ENCODE measurements at regions not wholly inside any gene's neighbourhood (a gene's known extent, or its start where the extent isn't known, plus 50 kb on each side); places are given as distances from the start of the nearest gene placed in this dataset.

DNA sequence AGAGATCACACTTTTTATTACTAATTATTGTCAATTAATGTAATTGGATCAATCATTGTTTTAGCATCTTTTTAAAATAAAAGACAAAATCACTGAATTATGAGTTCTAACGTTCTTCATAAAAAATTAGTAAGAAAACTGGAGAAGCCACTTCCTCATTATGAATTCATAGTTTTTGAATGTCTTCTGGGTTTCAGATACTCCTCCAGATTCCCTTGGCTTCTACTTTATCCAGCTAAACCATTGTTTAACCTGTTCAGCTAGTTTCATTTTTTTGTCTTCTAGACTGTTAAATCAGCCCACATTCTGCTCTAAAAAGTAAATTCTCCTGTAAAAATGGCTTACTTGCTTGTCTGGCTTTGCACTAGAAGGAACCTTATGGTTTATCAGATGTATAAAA is 753.4 kb upstream of the ACVR2A start:
- no peak overlapping the region for H3K27ac ChIP-seq (ENCODE audit: insufficient read depth, low read length)
- no peaks in the 10 kb centered on the region for H4K20me1 ChIP-seq (ENCODE audit: control insufficient read depth, extremely low read depth, insufficient read depth, low read length)
- H2AFZ ChIP-seq (ENCODE audit: low read length), result no peak overlapping the region
- H3K9me3 ChIP-seq (ENCODE audit: control insufficient read depth, insufficient read depth, low read depth, low read length), result no peaks in the 10 kb centered on the region
- no peak overlapping the region for H3K4me2 ChIP-seq (ENCODE audit: extremely low read depth, insufficient read depth, low read length)
- H3K4me3 ChIP-seq (replicated peaks in 1 of 4; ENCODE audit: control extremely low read depth in 1 of 4, insufficient read depth in 1 of 4, low read depth in 3 of 4, low read length in 4 of 4), result no peak overlapping the region
- no peaks in the 10 kb centered on the region for H3K36me3 ChIP-seq (ENCODE audit: control insufficient read depth, insufficient read depth, low read length)
- DNase-seq (ENCODE audit: low read depth in 2 of 2), result no peak
- H3K79me2 ChIP-seq (ENCODE audit: control insufficient read depth, insufficient read depth, low read length), result no peaks in the 10 kb centered on the region
- no peak overlapping the region for H3K9ac ChIP-seq (ENCODE audit: insufficient read depth, low read length)
- TF ChIP-seq EZH2 (IDR thresholded peaks at IDR 0.05; ENCODE audit: low read length, missing control alignments), result no peak
- TF ChIP-seq, protein P1, sequence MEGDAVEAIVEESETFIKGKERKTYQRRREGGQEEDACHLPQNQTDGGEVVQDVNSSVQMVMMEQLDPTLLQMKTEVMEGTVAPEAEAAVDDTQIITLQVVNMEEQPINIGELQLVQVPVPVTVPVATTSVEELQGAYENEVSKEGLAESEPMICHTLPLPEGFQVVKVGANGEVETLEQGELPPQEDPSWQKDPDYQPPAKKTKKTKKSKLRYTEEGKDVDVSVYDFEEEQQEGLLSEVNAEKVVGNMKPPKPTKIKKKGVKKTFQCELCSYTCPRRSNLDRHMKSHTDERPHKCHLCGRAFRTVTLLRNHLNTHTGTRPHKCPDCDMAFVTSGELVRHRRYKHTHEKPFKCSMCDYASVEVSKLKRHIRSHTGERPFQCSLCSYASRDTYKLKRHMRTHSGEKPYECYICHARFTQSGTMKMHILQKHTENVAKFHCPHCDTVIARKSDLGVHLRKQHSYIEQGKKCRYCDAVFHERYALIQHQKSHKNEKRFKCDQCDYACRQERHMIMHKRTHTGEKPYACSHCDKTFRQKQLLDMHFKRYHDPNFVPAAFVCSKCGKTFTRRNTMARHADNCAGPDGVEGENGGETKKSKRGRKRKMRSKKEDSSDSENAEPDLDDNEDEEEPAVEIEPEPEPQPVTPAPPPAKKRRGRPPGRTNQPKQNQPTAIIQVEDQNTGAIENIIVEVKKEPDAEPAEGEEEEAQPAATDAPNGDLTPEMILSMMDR (conservative IDR thresholded peaks at IDR 0.05 in 1 of 2, IDR thresholded peaks at IDR 0.05 in 1 of 2; ENCODE audit: low read depth in 1 of 2, low read length in 2 of 2), result no peak
- H3K27me3 ChIP-seq (ENCODE audit: control insufficient read depth, insufficient read depth, low read length), result no peaks in the 10 kb centered on the region
- H3K4me1 ChIP-seq (ENCODE audit: control insufficient read depth, extremely low read depth, insufficient read depth, low read length), result no peaks in the 10 kb centered on the region

DNA sequence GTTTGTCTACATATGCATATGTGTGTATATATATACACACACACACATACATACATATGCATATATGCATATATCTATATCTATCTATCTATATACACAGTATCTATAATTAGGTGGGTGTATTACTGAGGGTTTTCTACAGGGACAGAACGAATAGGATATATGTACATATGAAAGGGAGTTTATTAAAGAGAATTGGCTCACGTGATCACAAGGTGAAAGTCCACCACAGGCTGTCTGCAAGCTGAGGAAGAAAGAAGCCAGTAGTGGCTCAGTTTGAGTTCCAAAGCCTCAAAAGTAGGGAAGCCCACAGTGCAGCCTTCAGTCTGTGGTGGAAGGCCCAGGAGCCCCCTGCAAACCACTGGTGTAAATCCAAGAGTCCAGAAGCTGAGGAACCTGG is 756.0 kb upstream of the ACVR2A start:
- Histone ChIP-seq H3K36me3 (ENCODE audit: control insufficient read depth, insufficient read depth, low read length) (no peaks in the 10 kb centered on the region), H3K27ac (ENCODE audit: insufficient read depth, low read length) (no peak overlapping the region), H3K4me1 (ENCODE audit: control insufficient read depth, extremely low read depth, insufficient read depth, low read length) (no peaks in the 10 kb centered on the region), H3K27me3 (ENCODE audit: control insufficient read depth, insufficient read depth, low read length) (no peaks in the 10 kb centered on the region), H3K4me2 (ENCODE audit: extremely low read depth, insufficient read depth, low read length) (no peak overlapping the region), H3K9ac (ENCODE audit: insufficient read depth, low read length) (no peak overlapping the region), H3K4me3 (replicated peaks in 1 of 4; ENCODE audit: control extremely low read depth in 1 of 4, insufficient read depth in 1 of 4, low read depth in 3 of 4, low read length in 4 of 4) (no peak overlapping the region), H2AFZ (ENCODE audit: low read length) (no peak overlapping the region), H3K79me2 (ENCODE audit: control insufficient read depth, insufficient read depth, low read length) (no peaks in the 10 kb centered on the region), H4K20me1 (ENCODE audit: control insufficient read depth, extremely low read depth, insufficient read depth, low read length) (no peaks in the 10 kb centered on the region), H3K9me3 (ENCODE audit: control insufficient read depth, insufficient read depth, low read depth, low read length) (no peaks in the 10 kb centered on the region)
- TF ChIP-seq, protein P1 (conservative IDR thresholded peaks at IDR 0.05 in 1 of 2, IDR thresholded peaks at IDR 0.05 in 1 of 2; ENCODE audit: low read depth in 1 of 2, low read length in 2 of 2), result no peak
- no peak for TF ChIP-seq EZH2 (IDR thresholded peaks at IDR 0.05; ENCODE audit: low read length, missing control alignments)
- no peak for DNase-seq (ENCODE audit: low read depth in 2 of 2)

DNA sequence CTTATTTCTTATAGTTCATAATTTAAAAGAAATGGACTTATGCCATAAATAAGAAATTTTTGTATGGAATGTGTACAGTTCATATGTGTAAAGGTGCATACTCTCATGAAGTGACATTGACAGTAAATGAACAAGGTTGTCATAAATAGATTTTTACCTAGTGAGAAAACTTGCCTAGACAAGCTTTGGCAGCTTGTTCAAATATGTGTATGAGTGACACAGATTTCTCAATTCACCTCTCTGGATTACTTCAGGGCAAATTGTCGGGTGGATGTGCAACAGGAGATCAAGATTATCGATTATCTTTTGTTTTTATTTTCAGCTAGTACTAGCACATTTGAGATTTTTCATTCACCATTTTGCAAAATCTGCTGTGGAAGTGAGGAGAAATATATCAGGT is 758.1 kb upstream of the ACVR2A start:
- Histone ChIP-seq H4K20me1 (ENCODE audit: control insufficient read depth, extremely low read depth, insufficient read depth, low read length) (no peaks in the 10 kb centered on the region), H3K4me3 (replicated peaks in 1 of 4; ENCODE audit: control extremely low read depth in 1 of 4, insufficient read depth in 1 of 4, low read depth in 3 of 4, low read length in 4 of 4) (no peak overlapping the region), H3K4me2 (ENCODE audit: extremely low read depth, insufficient read depth, low read length) (no peak overlapping the region), H3K9ac (ENCODE audit: insufficient read depth, low read length) (no peak overlapping the region), H3K27me3 (ENCODE audit: control insufficient read depth, insufficient read depth, low read length) (no peaks in the 10 kb centered on the region), H3K36me3 (ENCODE audit: control insufficient read depth, insufficient read depth, low read length) (no peaks in the 10 kb centered on the region), H3K4me1 (ENCODE audit: control insufficient read depth, extremely low read depth, insufficient read depth, low read length) (no peaks in the 10 kb centered on the region), H3K27ac (ENCODE audit: insufficient read depth, low read length) (no peak overlapping the region), H2AFZ (ENCODE audit: low read length) (no peak overlapping the region), H3K9me3 (ENCODE audit: control insufficient read depth, insufficient read depth, low read depth, low read length) (no peaks in the 10 kb centered on the region), H3K79me2 (ENCODE audit: control insufficient read depth, insufficient read depth, low read length) (no peaks in the 10 kb centered on the region)
- TF ChIP-seq, protein P1 (conservative IDR thresholded peaks at IDR 0.05 in 1 of 2, IDR thresholded peaks at IDR 0.05 in 1 of 2; ENCODE audit: low read depth in 1 of 2, low read length in 2 of 2), result no peak
- no peak for TF ChIP-seq EZH2 (IDR thresholded peaks at IDR 0.05; ENCODE audit: low read length, missing control alignments)
- no peak for DNase-seq (ENCODE audit: low read depth in 2 of 2)

Measured in fibroblast of lung (primary cell).